Spleen (tissue), 11 donors: ENCODE measurements at regions not wholly inside any gene's neighbourhood (a gene's known extent, or its start where the extent isn't known, plus 50 kb on each side); places are given as distances from the start of the nearest gene placed in this dataset.

Experiments used
- DNase-seq: peaks from one replicate; pipeline ENCODE4 v3.0.0-alpha.2; 2020
- H3K27ac ChIP-seq, 8 donors: fragments of 200-600 bp; sonication (generic) in 7 of 8; 1 replicate in 4 of 8; 2 replicates in 4 of 8; pipeline versions ENCODE4 v1.5.0 to v1.8.0; 2016 to 2021; ENCODE audit warnings: inconsistent platforms in 4 of 8, mild to moderate bottlenecking in 4 of 8, moderate library complexity in 1 of 8
- H3K27me3 ChIP-seq, 7 donors: fragments of 200-600 bp; sonication (generic) in 6 of 7; replicated peaks in 1 of 7; 1 replicate in 4 of 7; 2 replicates in 3 of 7; pipeline versions ENCODE4 v1.5.0 to v1.8.0; 2016 to 2021; ENCODE audit warnings: inconsistent platforms in 3 of 7, mild to moderate bottlenecking in 1 of 7
- H3K36me3 ChIP-seq, 6 donors: fragments of 200-600 bp; sonication (generic) in 5 of 6; 1 replicate in 4 of 6; 2 replicates in 2 of 6; pipeline versions ENCODE4 v1.5.0 to v1.8.0; 2016 to 2021; ENCODE audit warnings: inconsistent platforms in 2 of 6
- H3K4me1 ChIP-seq, 6 donors: fragments of 200-600 bp; sonication (generic) in 5 of 6; 1 replicate in 3 of 6; 2 replicates in 3 of 6; pipeline versions ENCODE4 v1.5.0 to v1.8.0; 2016 to 2021; ENCODE audit warnings: inconsistent platforms in 3 of 6
- H3K4me3 ChIP-seq, 8 donors: fragments of 200-600 bp; sonication (generic) in 7 of 8; 1 replicate in 4 of 8; 2 replicates in 4 of 8; pipeline versions ENCODE4 v1.5.0 to v1.8.0; 2016 to 2021; ENCODE audit warnings: inconsistent platforms in 4 of 8, mild to moderate bottlenecking in 4 of 8, moderate library complexity in 2 of 8
- H3K9me3 ChIP-seq, 8 donors: fragments of 200-600 bp; sonication (generic) in 7 of 8; 1 replicate in 4 of 8; 2 replicates in 4 of 8; pipeline versions ENCODE4 v1.5.0 to v1.8.0; 2016 to 2021; ENCODE audit warnings: inconsistent platforms in 4 of 8
- POLR2A ChIP-seq, 3 donors: fragments of 450-650 bp; IDR thresholded peaks; one replicate each; pipeline ENCODE4 v1.5.1; 2017; ENCODE audit warnings: antibody characterized with exemption in 3 of 3, mild to moderate bottlenecking in 1 of 3
- POLR2AphosphoS5 ChIP-seq, 3 donors: sonication (generic); formaldehyde crosslinking; IDR thresholded peaks; one replicate each; pipeline ENCODE4 v1.5.1; 2017; ENCODE audit warnings: antibody characterized with exemption in 3 of 3
- WGBS, 5 donors: extraction: QIAGEN DNeasy Blood & Tissue Kit in 3 of 5; methylation state at CpG; one replicate each; pipeline versions ENCODE4 v1.1.5 to v1.1.7; 2013 to 2018; 5-methylcytosine and 5-hydroxymethylcytosine counted together
- intact Hi-C: fragments of 100-400 bp; cut with DNase I; formaldehyde crosslinking; loops from one replicate; pipeline ENCODE4 v1.15.0; 2023; ENCODE audit warnings: low total_unique reads
- TF ChIP-seq, protein P1 (sequence below), 11 experiments: fragments of 200-600 bp in 7 of 11; fragments of 450-650 bp in 4 of 11; sonication (generic) in 4 of 11; IDR thresholded peaks in 8 of 11; conservative IDR thresholded peaks in 3 of 11; 1 replicate in 7 of 11; 2 replicates in 4 of 11; pipeline versions ENCODE4 v1.4.0 to v1.8.0; 2016 to 2021; ENCODE audit warnings: antibody characterized with exemption in 11 of 11, inconsistent platforms in 4 of 11, mild to moderate bottlenecking in 1 of 11
- donor health status: healthy with polysubstance abuse.
- donor health status: DM: no; HTN: no; CAD: no; lungs with moderate emphysema.
- donor health status: DM: no; HTN: no; CAD: no.
- donor health status: Bipolar disorder and iron deficiency.
- donor health status: healthy.
- donor health status: DM: no; HTN: no; CAD: no.
- donor health status: DM: yes; HTN: yes; CAD: no.

DNA sequence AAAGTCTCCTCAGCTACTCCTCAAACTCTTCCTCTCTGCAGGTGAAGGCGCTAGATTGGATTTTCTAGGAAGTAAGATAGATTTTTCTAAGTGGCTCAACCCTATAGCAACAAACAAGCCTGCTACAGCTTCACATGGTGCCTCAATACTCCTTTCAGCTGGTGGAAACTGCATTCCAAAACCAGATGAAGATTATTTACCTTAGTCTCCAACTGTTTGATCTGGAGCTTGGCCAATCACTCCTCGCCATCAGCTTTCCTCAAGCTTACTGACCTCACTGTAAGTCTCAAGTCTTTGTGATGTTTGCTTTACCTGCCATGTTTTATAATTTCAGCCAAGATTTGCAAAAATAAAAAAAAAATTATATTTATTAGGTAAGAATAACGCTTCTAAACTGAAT lies 622.4 kb downstream of the CHSY3 start:
- intact Hi-C loops, result no loop called here
- TF ChIP-seq POLR2A (IDR thresholded peaks at IDR 0.05), result no peak
- TF ChIP-seq, protein P1, sequence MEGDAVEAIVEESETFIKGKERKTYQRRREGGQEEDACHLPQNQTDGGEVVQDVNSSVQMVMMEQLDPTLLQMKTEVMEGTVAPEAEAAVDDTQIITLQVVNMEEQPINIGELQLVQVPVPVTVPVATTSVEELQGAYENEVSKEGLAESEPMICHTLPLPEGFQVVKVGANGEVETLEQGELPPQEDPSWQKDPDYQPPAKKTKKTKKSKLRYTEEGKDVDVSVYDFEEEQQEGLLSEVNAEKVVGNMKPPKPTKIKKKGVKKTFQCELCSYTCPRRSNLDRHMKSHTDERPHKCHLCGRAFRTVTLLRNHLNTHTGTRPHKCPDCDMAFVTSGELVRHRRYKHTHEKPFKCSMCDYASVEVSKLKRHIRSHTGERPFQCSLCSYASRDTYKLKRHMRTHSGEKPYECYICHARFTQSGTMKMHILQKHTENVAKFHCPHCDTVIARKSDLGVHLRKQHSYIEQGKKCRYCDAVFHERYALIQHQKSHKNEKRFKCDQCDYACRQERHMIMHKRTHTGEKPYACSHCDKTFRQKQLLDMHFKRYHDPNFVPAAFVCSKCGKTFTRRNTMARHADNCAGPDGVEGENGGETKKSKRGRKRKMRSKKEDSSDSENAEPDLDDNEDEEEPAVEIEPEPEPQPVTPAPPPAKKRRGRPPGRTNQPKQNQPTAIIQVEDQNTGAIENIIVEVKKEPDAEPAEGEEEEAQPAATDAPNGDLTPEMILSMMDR (IDR thresholded peaks at IDR 0.05 in 8 of 11, conservative IDR thresholded peaks at IDR 0.05 in 3 of 11), result no peak
- no peak for TF ChIP-seq POLR2AphosphoS5 (IDR thresholded peaks at IDR 0.05)
- no peak for DNase-seq
- H3K27me3 ChIP-seq, result no peaks in the 10 kb centered on the region
- H3K4me1 ChIP-seq, result no peaks in the 10 kb centered on the region
- H3K4me3 ChIP-seq, result no peak overlapping the region
- H3K27ac ChIP-seq, result no peak overlapping the region
- WGBS, 5 donors, result 74 to 88% (median 80%) methylated on average over 3 of the region's 3 CpGs
- no peaks in the 10 kb centered on the region for H3K36me3 ChIP-seq
- H3K9me3 ChIP-seq, result no peaks in the 10 kb centered on the region

DNA sequence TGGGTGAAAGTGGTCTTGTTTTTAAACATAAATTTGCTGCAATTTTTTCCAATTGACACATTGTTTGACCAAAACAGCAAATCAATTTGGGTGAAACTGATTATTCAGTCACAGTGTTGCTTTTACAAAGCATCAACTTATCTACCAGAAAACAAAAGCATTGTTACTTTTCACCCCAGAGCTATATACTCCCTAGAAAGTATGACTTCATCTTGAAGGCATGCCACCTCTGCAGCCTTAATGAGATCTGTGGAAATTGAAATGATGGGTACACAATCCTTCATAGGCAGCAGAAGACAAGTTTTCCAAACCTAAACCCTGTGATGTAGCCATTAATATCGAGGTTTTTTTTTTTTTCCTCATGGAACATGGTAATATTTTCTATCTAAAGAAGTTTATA lies 615.9 kb downstream of the CHSY3 start:
- intact Hi-C loops, result no loop called here
- TF ChIP-seq POLR2AphosphoS5 (IDR thresholded peaks at IDR 0.05) (no peak), POLR2A (IDR thresholded peaks at IDR 0.05) (no peak)
- TF ChIP-seq, protein P1 (IDR thresholded peaks at IDR 0.05 in 8 of 11, conservative IDR thresholded peaks at IDR 0.05 in 3 of 11), result no peak
- Histone ChIP-seq H3K27me3 (no peaks in the 10 kb centered on the region), H3K4me3 (no peak overlapping the region), H3K9me3 (peaks cover 4 to 39% (median 19%) of the 10 kb centered on the region in 8 donors), H3K36me3 (no peaks in the 10 kb centered on the region), H3K4me1 (no peaks in the 10 kb centered on the region), H3K27ac (no peak overlapping the region)
- WGBS, 5 donors, result 66 to 79% (median 74%) methylated on average over 1 of the region's 1 CpG
- DNase-seq, result no peak

DNA sequence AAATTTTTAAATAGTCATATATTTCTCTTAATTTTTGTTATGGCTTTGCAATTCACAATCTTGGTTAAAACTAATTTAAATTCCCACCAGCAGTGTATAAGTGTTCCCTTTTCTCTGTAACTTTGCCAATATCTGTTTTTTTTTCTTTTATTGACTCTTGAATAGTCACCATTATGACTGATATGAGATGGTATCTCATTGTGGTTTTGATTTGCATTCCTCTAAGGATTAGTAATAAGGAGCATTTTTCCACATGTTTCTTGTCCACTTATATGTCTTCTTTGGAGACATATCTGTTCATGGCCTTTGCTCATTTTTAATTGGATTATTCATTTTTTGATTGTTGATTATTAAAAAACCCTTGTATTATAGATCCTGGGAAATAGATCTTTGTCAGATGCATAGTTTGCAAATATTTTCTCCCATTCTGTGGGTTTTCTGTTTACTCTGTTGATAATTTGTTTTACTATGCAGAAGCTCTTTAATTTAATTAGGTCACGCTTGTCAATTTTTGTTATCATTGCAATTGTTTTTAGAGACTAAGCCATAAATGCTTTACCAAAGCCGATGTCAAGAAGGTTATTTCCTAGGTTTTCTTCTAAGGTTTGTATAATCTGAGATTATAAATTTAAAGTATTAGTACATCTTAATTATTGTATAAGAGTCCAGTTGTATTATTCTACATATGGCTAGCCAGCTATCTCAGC lies 610.9 kb downstream of the CHSY3 start:
- no peaks in the 10 kb centered on the region for H3K4me1 ChIP-seq
- DNase-seq, result no peak
- no peaks in the 10 kb centered on the region for H3K36me3 ChIP-seq
- peaks cover 4 to 39% (median 19%) of the 10 kb centered on the region in 8 donors for H3K9me3 ChIP-seq
- H3K27ac ChIP-seq, result no peak overlapping the region
- 91 to 99% (median 93%) methylated on average over 2 of the region's 2 CpGs for WGBS, 5 donors
- no peak for TF ChIP-seq POLR2A (IDR thresholded peaks at IDR 0.05)
- TF ChIP-seq, protein P1 (IDR thresholded peaks at IDR 0.05 in 8 of 11, conservative IDR thresholded peaks at IDR 0.05 in 3 of 11), result no peak
- TF ChIP-seq POLR2AphosphoS5 (IDR thresholded peaks at IDR 0.05), result no peak
- no peaks in the 10 kb centered on the region for H3K27me3 ChIP-seq
- intact Hi-C loops, result no loop called here
- no peak overlapping the region for H3K4me3 ChIP-seq

DNA sequence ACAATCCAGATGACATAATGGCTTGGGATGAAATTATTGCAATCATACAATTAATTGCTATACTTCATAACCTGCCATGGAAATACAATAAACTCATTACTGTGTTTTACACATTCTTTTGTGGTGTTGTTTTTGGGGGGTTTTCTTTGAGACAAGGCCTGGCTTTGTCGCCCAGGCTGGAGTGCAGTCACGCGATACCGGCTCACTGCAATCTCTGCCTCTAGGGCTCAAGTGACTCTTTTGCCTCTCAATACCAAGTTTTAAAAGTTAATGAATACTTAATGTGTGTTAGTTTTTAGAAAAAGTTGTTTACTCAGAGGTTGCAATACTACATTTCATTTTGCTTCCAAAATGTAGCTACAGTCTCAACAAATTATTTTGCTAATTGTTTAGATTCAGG lies 598.4 kb downstream of the CHSY3 start:
- WGBS, 5 donors, result 88 to 97% (median 94%) methylated on average over 4 of the region's 4 CpGs
- Histone ChIP-seq H3K4me1 (no peaks in the 10 kb centered on the region), H3K4me3 (no peak overlapping the region), H3K27ac (no peak overlapping the region), H3K9me3 (peaks cover 0 to 16% (median 0%) of the 10 kb centered on the region in 8 donors), H3K36me3 (no peaks in the 10 kb centered on the region), H3K27me3 (no peaks in the 10 kb centered on the region)
- no peak for DNase-seq
- intact Hi-C loops, result no loop called here
- TF ChIP-seq, protein P1 (IDR thresholded peaks at IDR 0.05 in 8 of 11, conservative IDR thresholded peaks at IDR 0.05 in 3 of 11), result no peak
- TF ChIP-seq POLR2A (IDR thresholded peaks at IDR 0.05) (no peak), POLR2AphosphoS5 (IDR thresholded peaks at IDR 0.05) (no peak)
